IMR-90 (cell line): ENCODE measurements at regions not wholly inside any gene's neighbourhood (a gene's known extent, or its start where the extent isn't known, plus 50 kb on each side); places are given as distances from the start of the nearest gene placed in this dataset.

Experiments
- ATAC-seq: fragments of 200-7000 bp; cut with Tn5 transposase; 2 replicates; pipeline ENCODE4 v1.9.1; 2020; ENCODE audit warnings: low read depth, mild to moderate bottlenecking, moderate library complexity
- BruUV-seq: library from RNA; stranded (reverse); fragments of 400-500 nt; replicated peaks from 2 replicates; lab custom pipeline; 2021; lab: Mats Ljungman, UMichigan
- CTCF ChIA-PET: fragments of 300-600 bp; formaldehyde crosslinking; extraction: SDS; loops from one replicate; lab custom pipeline; 2021; ENCODE audit warnings: antibody characterized with exemption; lab: Yijun Ruan, JAX
- POLR2A ChIA-PET: fragments of 300-600 bp; sonication (Branson Sonifier 250); formaldehyde crosslinking; loops from one replicate; lab custom pipeline; 2022; ENCODE audit warnings: antibody characterized with exemption; ENCODE audit not compliant: unreplicated experiment; lab: Charles Lee
- DNase-seq: peaks from one replicate; pipeline ENCODE4 v3.0.0; 2013
- H2AFZ ChIP-seq: replicated peaks from 2 replicates; pipeline ENCODE3; 2013; ENCODE audit warnings: low read length, mild to moderate bottlenecking; ENCODE audit not compliant: poor library complexity
- H2AK5ac ChIP-seq: 2 replicates; pipeline ENCODE4 v1.6.1; 2013; ENCODE audit warnings: low read depth, low read length, inconsistent platforms
- H2AK9ac ChIP-seq: replicated peaks from 2 replicates; pipeline ENCODE3; 2013; ENCODE audit warnings: mild to moderate bottlenecking, low read depth, low read length, moderate library complexity; ENCODE audit not compliant: poor library complexity
- H2BK120ac ChIP-seq: 2 replicates; pipeline ENCODE4 v1.6.1; 2013; ENCODE audit warnings: low read depth, low read length, inconsistent platforms
- H2BK15ac ChIP-seq: 3 replicates; pipeline ENCODE4 v1.6.1; 2013; ENCODE audit warnings: low read depth, low read length, inconsistent platforms
- H2BK20ac ChIP-seq: 2 replicates; pipeline ENCODE4 v1.6.1; 2013; ENCODE audit warnings: low read depth, mild to moderate bottlenecking, inconsistent platforms, low read length, moderate library complexity
- H2BK5ac ChIP-seq: 2 replicates; pipeline ENCODE4 v1.6.1; 2013; ENCODE audit warnings: mild to moderate bottlenecking, low read depth, low read length, inconsistent platforms; ENCODE audit not compliant: poor library complexity, severe bottlenecking
- H3K14ac ChIP-seq: replicated peaks from 2 replicates; pipeline ENCODE4 v1.6.1; 2013; ENCODE audit warnings: low read depth, low read length, inconsistent platforms
- H3K18ac ChIP-seq: 2 replicates; pipeline ENCODE4 v1.6.1; 2013; ENCODE audit warnings: low read depth, low read length, control low read depth
- H3K23ac ChIP-seq: 2 replicates; pipeline ENCODE4 v1.6.1; 2013; ENCODE audit warnings: low read depth, low read length, inconsistent platforms
- H3K27ac ChIP-seq: 2 replicates; pipeline ENCODE4 v1.5.1; 2013; ENCODE audit warnings: mild to moderate bottlenecking, control low read depth, low read length; ENCODE audit not compliant: insufficient read depth
- H3K27me3 ChIP-seq: 2 replicates; pipeline ENCODE4 v1.6.1; 2013; ENCODE audit warnings: low read length; ENCODE audit not compliant: control insufficient read depth, insufficient read depth
- H3K36me3 ChIP-seq: 2 replicates; pipeline ENCODE4 v1.6.1; 2013; ENCODE audit warnings: low read length, mixed read lengths; ENCODE audit not compliant: control insufficient read depth, insufficient read depth
- H3K4ac ChIP-seq: 2 replicates; pipeline ENCODE4 v1.6.1; 2013; ENCODE audit warnings: low read depth, low read length, inconsistent platforms
- H3K4me1 ChIP-seq: 2 replicates; pipeline ENCODE4 v1.6.1; 2013; ENCODE audit warnings: low read length, mixed read lengths; ENCODE audit not compliant: control insufficient read depth, insufficient read depth
- H3K4me2 ChIP-seq: 2 replicates; pipeline ENCODE4 v1.6.1; 2013; ENCODE audit warnings: low read depth, mild to moderate bottlenecking, control low read depth, low read length, moderate library complexity
- H3K4me3 ChIP-seq: 2 replicates; pipeline ENCODE4 v1.5.1; 2013; ENCODE audit warnings: low read depth, mild to moderate bottlenecking, control low read depth, low read length, moderate library complexity; ENCODE audit not compliant: insufficient read depth
- H3K56ac ChIP-seq: 2 replicates; pipeline ENCODE4 v1.6.1; 2013; ENCODE audit warnings: low read length, inconsistent platforms; ENCODE audit not compliant: insufficient read depth; ENCODE audit errors: extremely low read depth
- H3K79me1 ChIP-seq, 2 experiments: 2 replicates each; pipeline ENCODE4 v1.6.1; 2013; ENCODE audit warnings: low read length in 2 of 2, inconsistent platforms in 1 of 2, low read depth in 1 of 2
- H3K9ac ChIP-seq: 2 replicates; pipeline ENCODE4 v1.6.1; 2013; ENCODE audit warnings: low read depth, low read length, control low read depth
- H3K9me1 ChIP-seq: 2 replicates; pipeline ENCODE4 v1.6.1; 2013; ENCODE audit warnings: low read length, inconsistent platforms; ENCODE audit not compliant: insufficient read depth
- H3K9me3 ChIP-seq: 2 replicates; pipeline ENCODE4 v1.6.1; 2013; ENCODE audit warnings: low read length; ENCODE audit not compliant: control insufficient read depth, insufficient read depth
- H4K20me1 ChIP-seq: 2 replicates; pipeline ENCODE4 v1.6.1; 2013; ENCODE audit warnings: low read length, inconsistent platforms; ENCODE audit not compliant: insufficient read depth
- H4K5ac ChIP-seq: 2 replicates; pipeline ENCODE4 v1.6.1; 2013; ENCODE audit warnings: mild to moderate bottlenecking, low read depth, low read length, control low read depth
- H4K8ac ChIP-seq, 2 experiments: 2 replicates each; pipeline ENCODE4 v1.6.1; 2013; ENCODE audit warnings: low read depth in 2 of 2, low read length in 2 of 2, control low read depth in 1 of 2, inconsistent platforms in 1 of 2
- H4K91ac ChIP-seq: 2 replicates; pipeline ENCODE4 v1.6.1; 2013; ENCODE audit warnings: low read depth, low read length, inconsistent platforms; ENCODE audit not compliant: insufficient read depth
- FOS ChIP-seq: fragments of 150-350 bp; IDR thresholded peaks from 2 replicates; pipeline ENCODE4 v1.6.1; 2016; ENCODE audit warnings: low read depth, low read length
- MAFK ChIP-seq: IDR thresholded peaks from 2 replicates; pipeline ENCODE4 v1.6.1; 2012; ENCODE audit warnings: low read depth, low read length, improper control_type of control experiment
- NFE2L2 ChIP-seq: fragments of 150-350 bp; IDR thresholded peaks from 2 replicates; pipeline ENCODE4 v1.6.1; 2016; ENCODE audit warnings: low read depth, mild to moderate bottlenecking, low read length
- RFX5 ChIP-seq: IDR thresholded peaks from 2 replicates; pipeline ENCODE4 v1.8.0; 2012; ENCODE audit warnings: low read depth, mild to moderate bottlenecking, low read length, moderate library complexity
- WGBS, 2 experiments: methylation state at CpG; one replicate each; pipeline versions ENCODE4 v1.1.5 to v1.1.7; 2013; ENCODE audit warnings: missing lambda C conversion rate in 2 of 2; ENCODE audit not compliant: insufficient read length in 1 of 2; ENCODE audit errors: extremely low coverage in 2 of 2; 5-methylcytosine and 5-hydroxymethylcytosine counted together
- dilution Hi-C: fragments of 300-500 bp; cut with HindIII; formaldehyde crosslinking; loops from one replicate; pipeline ENCODE4 v1.14.3; 2018; ENCODE audit warnings: low sequenced_read_pairs; ENCODE audit not compliant: unreplicated experiment
- in situ Hi-C: fragments of 300-500 bp; cut with MboI; formaldehyde crosslinking; loops from 3 replicates; pipeline ENCODE4 v1.14.3; 2019; ENCODE audit warnings: low sequenced_read_pairs, inconsistent platforms, mixed read lengths
- intact Hi-C: fragments of 100-400 bp; cut with micrococcal nuclease; formaldehyde crosslinking; loops from 2 replicates; pipeline ENCODE4 v1.10.0; 2022
- TF ChIP-seq, protein P1 (sequence below): conservative IDR thresholded peaks from 2 replicates; pipeline ENCODE4 v1.5.1; 2012; ENCODE audit warnings: mild to moderate bottlenecking, low read depth, low read length, improper control_type of control experiment
- TF ChIP-seq, protein P2 (sequence below): fragments of 150-350 bp; IDR thresholded peaks from 2 replicates; pipeline ENCODE4 v1.6.1; 2016; ENCODE audit warnings: low read depth, mild to moderate bottlenecking, low read length, moderate library complexity, borderline replicate concordance
- TF ChIP-seq, protein P3 (sequence below): fragments of 150-350 bp; IDR thresholded peaks from 2 replicates; pipeline ENCODE4 v1.6.1; 2017; ENCODE audit warnings: mild to moderate bottlenecking, antibody characterized with exemption, low read length, low read depth

DNA sequence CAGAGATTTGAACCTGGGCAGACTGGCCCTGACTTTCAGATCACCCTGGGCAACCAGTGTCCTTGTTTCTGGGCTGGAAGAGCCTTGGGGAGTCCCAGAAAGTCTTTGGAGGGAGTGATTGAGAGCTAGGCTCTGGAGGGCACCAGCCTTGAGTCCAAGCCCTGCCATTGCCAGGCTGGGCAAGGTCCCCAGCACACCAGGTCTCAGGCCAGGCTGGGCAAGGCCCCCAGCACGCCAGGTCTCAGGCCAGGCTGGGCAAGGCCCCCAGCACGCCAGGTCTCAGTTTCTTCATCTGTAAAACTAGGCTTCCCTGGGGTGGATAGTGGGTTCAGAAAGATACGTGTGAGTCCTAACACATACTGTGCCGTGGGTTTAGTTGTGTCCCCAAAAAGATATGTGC, 135.0 kb downstream of the IRF8 start:
- dilution Hi-C loops (no loop called here), in situ Hi-C loops (no loop called here), intact Hi-C loops (no loop called here)
- no peak overlapping the region for H2AK5ac ChIP-seq
- H3K79me1 ChIP-seq = no peaks in the 10 kb centered on the region
- TF ChIP-seq FOS (no peak), MAFK (no peak), NFE2L2 (no peak), RFX5 (no peak)
- TF ChIP-seq, protein P1, sequence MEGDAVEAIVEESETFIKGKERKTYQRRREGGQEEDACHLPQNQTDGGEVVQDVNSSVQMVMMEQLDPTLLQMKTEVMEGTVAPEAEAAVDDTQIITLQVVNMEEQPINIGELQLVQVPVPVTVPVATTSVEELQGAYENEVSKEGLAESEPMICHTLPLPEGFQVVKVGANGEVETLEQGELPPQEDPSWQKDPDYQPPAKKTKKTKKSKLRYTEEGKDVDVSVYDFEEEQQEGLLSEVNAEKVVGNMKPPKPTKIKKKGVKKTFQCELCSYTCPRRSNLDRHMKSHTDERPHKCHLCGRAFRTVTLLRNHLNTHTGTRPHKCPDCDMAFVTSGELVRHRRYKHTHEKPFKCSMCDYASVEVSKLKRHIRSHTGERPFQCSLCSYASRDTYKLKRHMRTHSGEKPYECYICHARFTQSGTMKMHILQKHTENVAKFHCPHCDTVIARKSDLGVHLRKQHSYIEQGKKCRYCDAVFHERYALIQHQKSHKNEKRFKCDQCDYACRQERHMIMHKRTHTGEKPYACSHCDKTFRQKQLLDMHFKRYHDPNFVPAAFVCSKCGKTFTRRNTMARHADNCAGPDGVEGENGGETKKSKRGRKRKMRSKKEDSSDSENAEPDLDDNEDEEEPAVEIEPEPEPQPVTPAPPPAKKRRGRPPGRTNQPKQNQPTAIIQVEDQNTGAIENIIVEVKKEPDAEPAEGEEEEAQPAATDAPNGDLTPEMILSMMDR = no peak
- TF ChIP-seq, protein P2, sequence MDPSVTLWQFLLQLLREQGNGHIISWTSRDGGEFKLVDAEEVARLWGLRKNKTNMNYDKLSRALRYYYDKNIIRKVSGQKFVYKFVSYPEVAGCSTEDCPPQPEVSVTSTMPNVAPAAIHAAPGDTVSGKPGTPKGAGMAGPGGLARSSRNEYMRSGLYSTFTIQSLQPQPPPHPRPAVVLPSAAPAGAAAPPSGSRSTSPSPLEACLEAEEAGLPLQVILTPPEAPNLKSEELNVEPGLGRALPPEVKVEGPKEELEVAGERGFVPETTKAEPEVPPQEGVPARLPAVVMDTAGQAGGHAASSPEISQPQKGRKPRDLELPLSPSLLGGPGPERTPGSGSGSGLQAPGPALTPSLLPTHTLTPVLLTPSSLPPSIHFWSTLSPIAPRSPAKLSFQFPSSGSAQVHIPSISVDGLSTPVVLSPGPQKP = no peak
- TF ChIP-seq, protein P3, sequence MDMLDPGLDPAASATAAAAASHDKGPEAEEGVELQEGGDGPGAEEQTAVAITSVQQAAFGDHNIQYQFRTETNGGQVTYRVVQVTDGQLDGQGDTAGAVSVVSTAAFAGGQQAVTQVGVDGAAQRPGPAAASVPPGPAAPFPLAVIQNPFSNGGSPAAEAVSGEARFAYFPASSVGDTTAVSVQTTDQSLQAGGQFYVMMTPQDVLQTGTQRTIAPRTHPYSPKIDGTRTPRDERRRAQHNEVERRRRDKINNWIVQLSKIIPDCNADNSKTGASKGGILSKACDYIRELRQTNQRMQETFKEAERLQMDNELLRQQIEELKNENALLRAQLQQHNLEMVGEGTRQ = no peak
- H4K91ac ChIP-seq = no peak overlapping the region
- no peak overlapping the region for H3K4ac ChIP-seq
- no peak overlapping the region for H2BK20ac ChIP-seq
- no peak overlapping the region for H3K9ac ChIP-seq
- no peak overlapping the region for H2BK15ac ChIP-seq
- H3K27me3 ChIP-seq = peaks cover 44% of the 10 kb centered on the region
- no peak overlapping the region for H2AFZ ChIP-seq
- no peak for DNase-seq
- H2BK120ac ChIP-seq = no peak overlapping the region
- ChIA-PET POLR2A (no interaction called here), CTCF (interaction anchor here (0.6 kb wide), 1 partner anchor 496 kb away, joined by 3 read pairs; no protein-coding TSS in a partner anchor)
- no peak overlapping the region for H3K14ac ChIP-seq
- H4K20me1 ChIP-seq = no peaks in the 10 kb centered on the region
- no TSS peak for BruUV-seq
- H3K4me1 ChIP-seq = peaks cover 9% of the 10 kb centered on the region; the same call in 1 of the 2 replicates
- no peak overlapping the region for H3K4me3 ChIP-seq
- no peak overlapping the region for H4K8ac ChIP-seq
- no peaks in the 10 kb centered on the region for H3K9me1 ChIP-seq
- ATAC-seq = no peak
- H3K18ac ChIP-seq = no peak overlapping the region
- H2AK9ac ChIP-seq = no peak overlapping the region
- 71% methylated on average over 1 of the region's 4 CpGs; no CpG with 5 or more reads in 1 of the 2 experiments for WGBS, 2 experiments
- H3K36me3 ChIP-seq = no peaks in the 10 kb centered on the region
- no peak overlapping the region for H4K5ac ChIP-seq
- H3K56ac ChIP-seq = no peak overlapping the region
- no peak overlapping the region for H2BK5ac ChIP-seq
- H3K23ac ChIP-seq = no peak overlapping the region
- H3K27ac ChIP-seq = no peak overlapping the region
- peaks cover 4% of the 10 kb centered on the region; the same call in 1 of the 2 replicates for H3K9me3 ChIP-seq
- no peak overlapping the region for H3K4me2 ChIP-seq
